Suprapubic skin (tissue), 4 donors: ENCODE measurements at regions not wholly inside any gene's neighbourhood (a gene's known extent, or its start where the extent isn't known, plus 50 kb on each side); places are given as distances from the start of the nearest gene placed in this dataset.

ENCODE experiments used
- POLR2A ChIP-seq, 2 donors: fragments of 450-650 bp; IDR thresholded peaks; one replicate each; pipeline ENCODE4 v1.6.1; 2017; ENCODE audit warnings: antibody characterized with exemption in 2 of 2, mild to moderate bottlenecking in 2 of 2, moderate library complexity in 2 of 2
- POLR2AphosphoS5 ChIP-seq, 3 donors: sonication (generic); formaldehyde crosslinking; IDR thresholded peaks; one replicate each; pipeline ENCODE4 v1.6.1; 2017; ENCODE audit warnings: antibody characterized with exemption in 3 of 3

- TF ChIP-seq POLR2A (IDR thresholded peaks at IDR 0.05) (no peak), POLR2AphosphoS5 (IDR thresholded peaks at IDR 0.05) (no peak)
Measured at GRCh38 chr7:110400411-110400810, 690.5 kb upstream of the LRRN3 start.
